ENCODE measurements at regions not wholly inside any gene's neighbourhood (a gene's known extent, or its start where the extent isn't known, plus 50 kb on each side); places are given as distances from the start of the nearest gene placed in this dataset.

DNA sequence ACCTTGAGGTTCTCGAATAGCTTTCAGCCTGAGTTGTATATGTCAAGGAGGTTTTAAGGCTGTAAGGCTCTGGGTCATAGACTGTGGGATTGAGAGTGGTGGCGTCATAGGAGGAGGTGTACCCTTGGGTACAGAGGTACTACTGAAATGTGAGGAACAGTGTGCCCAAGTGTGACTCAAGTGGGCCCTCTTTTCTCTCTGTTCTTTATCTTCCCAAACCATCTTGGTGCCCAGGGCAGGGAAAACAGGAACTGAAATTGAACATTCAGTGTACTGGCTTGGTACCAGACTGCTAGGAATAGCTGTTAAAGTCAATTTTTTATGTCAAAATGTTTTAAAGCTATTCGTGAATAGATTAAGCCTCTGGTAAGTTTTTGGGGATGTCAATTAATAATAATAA lies 136.2 kb upstream of the RPS6KA3 start:
- H3K4me3 Mint-ChIP-seq: no peak overlapping the region
- no peak overlapping the region for H3K27ac Mint-ChIP-seq
- no peaks in the 10 kb centered on the region for H3K9me3 Mint-ChIP-seq
- H3K36me3 Mint-ChIP-seq (ENCODE audit: low read depth): peaks cover 2% of the 10 kb centered on the region
- H3K4me1 Mint-ChIP-seq (ENCODE audit: low read depth): peaks cover 3% of the 10 kb centered on the region
- H3K27me3 Mint-ChIP-seq (ENCODE audit: low read depth): no peaks in the 10 kb centered on the region

GRCh38 chrX:20399728-20400414 lies 133.2 kb upstream of the RPS6KA3 start:
- Mint-ChIP-seq H3K27ac (no peak overlapping the region), H3K36me3 (ENCODE audit: low read depth) (peaks cover 2% of the 10 kb centered on the region), H3K4me3 (no peak overlapping the region), H3K27me3 (ENCODE audit: low read depth) (peaks cover 4% of the 10 kb centered on the region), H3K9me3 (no peaks in the 10 kb centered on the region), H3K4me1 (ENCODE audit: low read depth) (peaks cover 3% of the 10 kb centered on the region)

DNA sequence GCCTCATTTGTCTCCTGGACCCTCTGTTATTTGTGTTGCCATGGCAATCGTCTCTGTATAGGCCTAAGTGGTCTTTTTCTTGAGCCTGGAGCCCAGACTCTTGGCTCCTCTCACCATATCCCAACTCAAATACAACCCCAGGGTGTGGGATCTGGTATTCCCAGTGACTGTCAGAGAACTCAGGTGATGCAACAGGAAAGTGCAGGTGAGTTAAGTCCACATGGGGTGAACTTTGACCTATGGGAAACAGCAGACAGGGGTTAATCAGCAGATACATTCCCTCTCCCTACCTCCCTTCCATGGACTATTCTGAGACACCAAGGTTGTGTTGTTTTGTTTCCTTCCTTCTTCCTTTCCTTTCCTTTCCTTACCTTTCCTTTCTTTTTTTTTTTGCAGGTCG lies 130.9 kb upstream of the RPS6KA3 start:
- H3K36me3 Mint-ChIP-seq (ENCODE audit: low read depth): peaks cover 2% of the 10 kb centered on the region
- H3K4me1 Mint-ChIP-seq (ENCODE audit: low read depth): peaks cover 3% of the 10 kb centered on the region
- H3K27ac Mint-ChIP-seq: no peak overlapping the region
- H3K4me3 Mint-ChIP-seq: no peak overlapping the region
- H3K27me3 Mint-ChIP-seq (ENCODE audit: low read depth): peaks cover 4% of the 10 kb centered on the region
- H3K9me3 Mint-ChIP-seq: no peaks in the 10 kb centered on the region

- peaks cover 2% of the 10 kb centered on the region for H3K36me3 Mint-ChIP-seq (ENCODE audit: low read depth)
- H3K27ac Mint-ChIP-seq: no peak overlapping the region
- H3K4me3 Mint-ChIP-seq: no peak overlapping the region
- H3K27me3 Mint-ChIP-seq (ENCODE audit: low read depth): peaks cover 4% of the 10 kb centered on the region
- no peaks in the 10 kb centered on the region for H3K9me3 Mint-ChIP-seq
- no peaks in the 10 kb centered on the region for H3K4me1 Mint-ChIP-seq (ENCODE audit: low read depth)
Measured at GRCh38 chrX:20394451-20394850, 127.7 kb upstream of the RPS6KA3 start.

DNA sequence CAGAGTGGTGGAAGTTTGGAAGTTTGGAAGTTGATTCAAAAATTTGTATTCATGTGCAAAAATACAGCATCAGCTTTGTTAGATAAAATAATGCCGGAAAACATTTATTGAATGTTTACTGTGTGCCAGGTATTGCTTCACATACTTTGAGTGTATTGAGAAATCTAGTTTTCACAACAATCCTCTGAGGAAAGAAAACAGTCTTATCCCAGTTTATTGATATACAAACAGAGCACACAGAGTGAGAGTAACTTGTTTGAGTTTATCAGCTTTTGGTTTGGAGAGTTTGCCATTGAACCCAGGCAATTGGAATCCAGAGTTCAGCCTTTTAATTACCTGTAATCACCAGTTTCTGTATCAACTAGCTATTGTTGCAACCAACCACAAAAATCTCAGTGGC lies 127.2 kb upstream of the RPS6KA3 start:
- Mint-ChIP-seq H3K36me3 (ENCODE audit: low read depth) (peaks cover under 1% of the 10 kb centered on the region), H3K4me3 (no peak overlapping the region), H3K27ac (no peak overlapping the region), H3K9me3 (no peaks in the 10 kb centered on the region), H3K27me3 (ENCODE audit: low read depth) (peaks cover 4% of the 10 kb centered on the region), H3K4me1 (ENCODE audit: low read depth) (no peaks in the 10 kb centered on the region)

GRCh38 chrX:20388594-20388993 lies 121.9 kb upstream of the RPS6KA3 start:
- Mint-ChIP-seq H3K4me1 (ENCODE audit: low read depth) (no peaks in the 10 kb centered on the region), H3K36me3 (ENCODE audit: low read depth) (no peaks in the 10 kb centered on the region), H3K27me3 (ENCODE audit: low read depth) (peaks cover 10% of the 10 kb centered on the region), H3K27ac (no peak overlapping the region), H3K4me3 (no peak overlapping the region), H3K9me3 (no peaks in the 10 kb centered on the region)

- Mint-ChIP-seq H3K27ac (no peak overlapping the region), H3K4me1 (ENCODE audit: low read depth) (peaks cover 14% of the 10 kb centered on the region), H3K4me3 (no peak overlapping the region), H3K9me3 (no peaks in the 10 kb centered on the region), H3K27me3 (ENCODE audit: low read depth) (peaks cover 9% of the 10 kb centered on the region), H3K36me3 (ENCODE audit: low read depth) (no peaks in the 10 kb centered on the region)
Measured at GRCh38 chrX:20383477-20383876, 116.8 kb upstream of the RPS6KA3 start.

GRCh38 chrX:20382518-20383297 lies 116.0 kb upstream of the RPS6KA3 start:
- Mint-ChIP-seq H3K4me3 (no peak overlapping the region), H3K36me3 (ENCODE audit: low read depth) (no peaks in the 10 kb centered on the region), H3K27ac (no peak overlapping the region), H3K4me1 (ENCODE audit: low read depth) (peaks cover 18% of the 10 kb centered on the region), H3K9me3 (no peaks in the 10 kb centered on the region), H3K27me3 (ENCODE audit: low read depth) (peaks cover 3% of the 10 kb centered on the region)

GRCh38 chrX:20382082-20382481 lies 115.4 kb upstream of the RPS6KA3 start:
- Mint-ChIP-seq H3K36me3 (ENCODE audit: low read depth) (no peaks in the 10 kb centered on the region), H3K4me3 (peak overlapping the region; percentile 19), H3K4me1 (ENCODE audit: low read depth) (peaks cover 18% of the 10 kb centered on the region), H3K27me3 (ENCODE audit: low read depth) (peaks cover 3% of the 10 kb centered on the region), H3K9me3 (no peaks in the 10 kb centered on the region), H3K27ac (no peak overlapping the region)

- peak overlapping the region; percentile 45 for H3K27ac Mint-ChIP-seq
- no peaks in the 10 kb centered on the region for H3K9me3 Mint-ChIP-seq
- no peak overlapping the region for H3K4me3 Mint-ChIP-seq
- H3K27me3 Mint-ChIP-seq (ENCODE audit: low read depth): no peaks in the 10 kb centered on the region
- H3K36me3 Mint-ChIP-seq (ENCODE audit: low read depth): no peaks in the 10 kb centered on the region
- H3K4me1 Mint-ChIP-seq (ENCODE audit: low read depth): peaks cover 22% of the 10 kb centered on the region
Measured at GRCh38 chrX:20378233-20378920, 111.7 kb upstream of the RPS6KA3 start.

GRCh38 chrX:20374900-20375438 lies 108.3 kb upstream of the RPS6KA3 start:
- Mint-ChIP-seq H3K36me3 (ENCODE audit: low read depth) (no peaks in the 10 kb centered on the region), H3K27ac (no peak overlapping the region), H3K4me3 (no peak overlapping the region)

GRCh38 chrX:20374450-20374849 lies 107.7 kb upstream of the RPS6KA3 start:
- Mint-ChIP-seq H3K27me3 (ENCODE audit: low read depth) (peaks cover 3% of the 10 kb centered on the region), H3K9me3 (no peaks in the 10 kb centered on the region), H3K4me3 (no peak overlapping the region), H3K4me1 (ENCODE audit: low read depth) (peaks cover 14% of the 10 kb centered on the region), H3K27ac (no peak overlapping the region), H3K36me3 (ENCODE audit: low read depth) (no peaks in the 10 kb centered on the region)

More at GRCh38 chrX:20374900-20375438, 108.3 kb upstream of the RPS6KA3 start:
- H3K9me3 Mint-ChIP-seq: no peaks in the 10 kb centered on the region
- H3K4me1 Mint-ChIP-seq (ENCODE audit: low read depth): peaks cover 14% of the 10 kb centered on the region
- peaks cover 3% of the 10 kb centered on the region for H3K27me3 Mint-ChIP-seq (ENCODE audit: low read depth)

DNA sequence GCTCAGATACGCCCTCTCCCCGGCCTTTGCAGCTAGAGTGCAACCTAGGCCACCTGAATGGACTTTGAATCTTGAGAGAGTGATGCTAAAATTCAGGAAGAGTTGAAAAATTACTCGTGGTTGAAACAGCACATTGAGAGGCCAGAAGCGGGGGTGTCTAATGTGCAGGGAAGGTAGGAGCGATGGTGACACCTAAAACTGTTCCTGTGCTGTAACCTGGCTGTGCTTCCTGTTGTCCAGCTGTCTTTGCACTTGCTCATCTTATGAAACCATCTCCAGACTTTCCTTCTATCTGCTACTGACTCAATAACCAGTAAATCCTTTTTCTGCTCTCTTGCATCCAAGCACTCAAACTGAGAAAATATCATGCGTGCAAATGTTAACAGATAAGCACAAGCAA lies 106.4 kb upstream of the RPS6KA3 start:
- Mint-ChIP-seq H3K4me1 (ENCODE audit: low read depth) (peaks cover 7% of the 10 kb centered on the region), H3K9me3 (no peaks in the 10 kb centered on the region), H3K27ac (no peak overlapping the region), H3K36me3 (ENCODE audit: low read depth) (no peaks in the 10 kb centered on the region), H3K27me3 (ENCODE audit: low read depth) (peaks cover 3% of the 10 kb centered on the region), H3K4me3 (no peak overlapping the region)

DNA sequence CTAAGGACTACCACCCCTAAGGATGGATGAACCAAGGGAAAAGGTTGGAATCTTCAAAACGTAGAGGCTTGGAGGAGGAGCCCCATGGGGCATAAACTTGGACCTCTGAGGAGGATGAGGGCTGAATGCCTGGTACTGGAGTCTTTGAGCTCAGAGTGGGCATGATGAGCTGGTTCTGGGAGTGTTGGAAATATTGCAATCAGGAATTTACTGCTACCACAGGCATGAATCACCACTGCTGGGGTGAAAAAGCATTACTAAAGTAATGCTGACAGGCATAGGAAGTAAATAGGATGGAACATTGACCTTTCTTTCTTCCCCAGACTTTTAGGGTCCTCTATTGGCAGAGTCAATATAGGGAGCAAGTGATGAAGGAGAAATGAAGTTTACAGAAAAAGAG lies 105.8 kb upstream of the RPS6KA3 start:
- peaks cover 3% of the 10 kb centered on the region for H3K27me3 Mint-ChIP-seq (ENCODE audit: low read depth)

More for the DNA sequence above, 105.8 kb upstream of the RPS6KA3 start:
- Mint-ChIP-seq H3K36me3 (ENCODE audit: low read depth) (no peaks in the 10 kb centered on the region), H3K4me1 (ENCODE audit: low read depth) (peaks cover 7% of the 10 kb centered on the region), H3K9me3 (no peaks in the 10 kb centered on the region), H3K27ac (no peak overlapping the region), H3K4me3 (no peak overlapping the region)
